Peyer's patch (tissue), 4 donors: ENCODE measurements at regions not wholly inside any gene's neighbourhood (a gene's known extent, or its start where the extent isn't known, plus 50 kb on each side); places are given as distances from the start of the nearest gene placed in this dataset.

ENCODE experiments used
- CTCF ChIP-seq, 6 experiments: fragments of 450-650 bp in 4 of 6; fragments of 200-600 bp in 2 of 6; sonication (generic) in 1 of 6; IDR thresholded peaks; one replicate each; pipeline ENCODE4 v1.5.1; 2017 to 2019; ENCODE audit warnings: antibody characterized with exemption in 6 of 6, mild to moderate bottlenecking in 3 of 6, moderate library complexity in 1 of 6
- POLR2A ChIP-seq, 2 donors: fragments of 450-650 bp; IDR thresholded peaks; one replicate each; pipeline ENCODE4 v1.5.1; 2017; ENCODE audit warnings: antibody characterized with exemption in 2 of 2, mild to moderate bottlenecking in 2 of 2, moderate library complexity in 2 of 2

GRCh38 chr6:14459315-14459714 lies 341.7 kb downstream of the CD83 start:
- no peak for TF ChIP-seq CTCF (IDR thresholded peaks at IDR 0.05)
- no peak for TF ChIP-seq POLR2A (IDR thresholded peaks at IDR 0.05)
